Activated naive CD4-positive, alpha-beta T cell treated with anti-CD3 and anti-CD28 coated beads, Interleukin-2, amount 50 U/mL, for 24 hours (primary cell): ENCODE measurements at regions not wholly inside any gene's neighbourhood (a gene's known extent, or its start where the extent isn't known, plus 50 kb on each side); places are given as distances from the start of the nearest gene placed in this dataset.

ENCODE experiments used
- H3K27ac Mint-ChIP-seq: one replicate; pipeline ENCODE4 v1.8.0; 2021; ENCODE audit warnings: mild to moderate bottlenecking, mixed read lengths
- H3K27me3 Mint-ChIP-seq: one replicate; pipeline ENCODE4 v1.8.0; 2021; ENCODE audit warnings: mixed read lengths
- H3K36me3 Mint-ChIP-seq: one replicate; pipeline ENCODE4 v1.8.0; 2021; ENCODE audit warnings: mixed read lengths
- H3K4me1 Mint-ChIP-seq: one replicate; pipeline ENCODE4 v1.8.0; 2021; ENCODE audit warnings: mixed read lengths
- H3K4me3 Mint-ChIP-seq: one replicate; pipeline ENCODE4 v1.8.0; 2021; ENCODE audit warnings: mild to moderate bottlenecking, mixed read lengths
- H3K9me3 Mint-ChIP-seq: one replicate; pipeline ENCODE4 v1.8.0; 2021; ENCODE audit warnings: mixed read lengths

DNA sequence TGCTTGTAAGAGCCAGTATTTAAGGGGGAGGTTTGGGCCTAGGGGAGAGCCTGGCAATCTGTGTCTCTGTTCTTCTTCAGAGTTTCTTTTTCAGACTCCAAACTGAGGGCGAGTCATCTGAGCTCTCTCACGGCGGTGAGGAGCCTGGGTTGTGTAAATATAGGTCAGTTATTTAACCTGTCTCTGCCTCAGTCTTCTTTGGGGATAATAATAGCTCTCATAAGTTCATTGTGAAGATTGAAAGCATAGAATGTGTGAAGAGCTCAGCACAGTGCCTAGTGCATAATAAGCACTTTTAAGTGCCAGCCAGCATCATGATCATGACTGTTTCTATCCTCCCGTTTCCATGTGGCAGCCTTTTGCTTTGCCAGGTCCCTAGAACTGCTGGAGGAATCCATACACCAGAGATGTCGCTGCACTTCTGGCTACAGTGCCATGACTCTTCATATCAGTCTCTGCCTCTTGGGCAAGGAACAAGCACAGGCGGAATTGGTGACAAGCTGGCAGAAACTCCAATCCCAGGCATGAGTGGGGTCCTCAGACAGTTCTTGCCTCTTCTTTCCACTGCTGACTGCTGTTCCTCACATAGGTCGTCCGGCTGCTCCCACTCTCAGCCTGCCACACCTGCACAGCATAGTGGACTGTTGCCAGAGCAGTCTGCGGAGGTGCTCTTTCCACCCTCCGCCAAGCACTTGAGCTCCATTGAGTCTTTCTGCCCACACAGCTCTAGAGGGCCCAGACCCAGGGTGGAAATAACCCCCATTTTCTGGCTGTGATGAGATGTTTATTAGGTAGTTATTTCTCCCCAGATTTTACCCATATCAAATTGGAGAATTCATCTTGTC lies 103.7 kb upstream of the MAML3 start:
- H3K27ac Mint-ChIP-seq = no peak overlapping the region
- H3K27me3 Mint-ChIP-seq = peaks cover 1% of the 10 kb centered on the region
- no peak overlapping the region for H3K4me3 Mint-ChIP-seq
- H3K9me3 Mint-ChIP-seq = no peaks in the 10 kb centered on the region
- no peaks in the 10 kb centered on the region for H3K36me3 Mint-ChIP-seq
- H3K4me1 Mint-ChIP-seq = peaks cover 8% of the 10 kb centered on the region

DNA sequence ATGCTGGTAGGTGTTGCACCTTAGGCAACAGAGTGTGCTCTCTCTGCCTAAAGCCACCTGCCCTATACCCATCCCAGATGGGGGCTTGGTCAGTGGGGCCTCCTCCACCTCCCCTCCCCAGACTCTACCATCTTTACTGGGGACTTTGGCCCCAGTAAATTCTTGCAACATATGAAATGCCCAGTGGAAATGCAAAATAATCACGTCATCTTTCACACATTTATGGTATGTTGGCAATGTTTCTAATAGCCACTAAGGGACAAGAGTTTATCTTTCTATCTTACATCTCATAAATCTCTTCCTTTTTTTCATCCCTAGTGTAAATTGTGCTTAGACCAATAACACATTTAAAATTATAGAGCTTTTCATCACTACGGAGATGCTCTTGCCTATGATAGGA lies 103.0 kb upstream of the MAML3 start:
- no peaks in the 10 kb centered on the region for H3K9me3 Mint-ChIP-seq
- H3K4me3 Mint-ChIP-seq = no peak overlapping the region
- H3K27me3 Mint-ChIP-seq = peaks cover 1% of the 10 kb centered on the region
- H3K36me3 Mint-ChIP-seq = no peaks in the 10 kb centered on the region
- H3K27ac Mint-ChIP-seq = no peak overlapping the region
- peaks cover 13% of the 10 kb centered on the region for H3K4me1 Mint-ChIP-seq

DNA sequence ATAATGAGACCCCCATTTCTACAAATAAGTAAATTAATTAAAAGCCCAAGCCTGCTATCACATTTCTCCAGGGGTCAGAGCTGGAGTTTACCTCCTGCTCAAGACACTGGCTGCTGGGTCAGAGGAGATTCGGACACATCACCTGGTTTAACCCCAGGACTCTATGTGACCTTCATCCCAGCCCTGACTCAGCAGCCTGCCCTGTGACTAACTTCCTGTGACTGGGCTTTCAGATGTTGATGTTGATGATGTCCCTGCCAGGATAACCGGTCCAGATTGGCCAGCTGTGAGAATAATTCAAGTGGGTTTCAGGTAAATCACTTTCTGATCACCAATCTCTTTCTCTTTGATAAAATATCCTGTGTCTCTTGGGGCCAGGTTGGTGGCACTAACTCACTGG lies 102.4 kb upstream of the MAML3 start:
- H3K4me1 Mint-ChIP-seq = peaks cover 15% of the 10 kb centered on the region
- no peak overlapping the region for H3K4me3 Mint-ChIP-seq
- H3K27ac Mint-ChIP-seq = no peak overlapping the region
- H3K27me3 Mint-ChIP-seq = peaks cover 1% of the 10 kb centered on the region
- H3K9me3 Mint-ChIP-seq = no peaks in the 10 kb centered on the region
- H3K36me3 Mint-ChIP-seq = no peaks in the 10 kb centered on the region

DNA sequence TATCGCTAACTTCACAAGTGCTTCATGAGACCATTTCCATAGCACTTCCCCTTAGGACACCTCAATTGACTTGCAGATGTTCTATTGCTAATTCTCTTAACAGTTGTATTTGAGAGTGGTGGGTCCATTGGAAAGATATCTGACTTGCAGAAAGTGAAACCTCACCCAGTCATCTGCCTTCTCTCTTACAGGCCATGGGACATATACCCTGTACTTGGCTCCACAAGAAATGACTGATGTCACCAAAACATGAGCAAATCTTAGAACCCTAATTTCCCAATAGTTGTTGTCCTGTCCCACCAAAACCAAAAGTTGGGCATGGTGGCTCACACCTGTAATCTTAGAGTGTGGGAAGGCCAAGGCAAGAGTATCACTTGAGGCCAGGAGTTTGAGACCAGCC lies 101.9 kb upstream of the MAML3 start:
- no peak overlapping the region for H3K27ac Mint-ChIP-seq
- no peaks in the 10 kb centered on the region for H3K36me3 Mint-ChIP-seq
- H3K4me1 Mint-ChIP-seq = peaks cover 15% of the 10 kb centered on the region
- peaks cover 1% of the 10 kb centered on the region for H3K27me3 Mint-ChIP-seq
- H3K9me3 Mint-ChIP-seq = no peaks in the 10 kb centered on the region
- H3K4me3 Mint-ChIP-seq = no peak overlapping the region

DNA sequence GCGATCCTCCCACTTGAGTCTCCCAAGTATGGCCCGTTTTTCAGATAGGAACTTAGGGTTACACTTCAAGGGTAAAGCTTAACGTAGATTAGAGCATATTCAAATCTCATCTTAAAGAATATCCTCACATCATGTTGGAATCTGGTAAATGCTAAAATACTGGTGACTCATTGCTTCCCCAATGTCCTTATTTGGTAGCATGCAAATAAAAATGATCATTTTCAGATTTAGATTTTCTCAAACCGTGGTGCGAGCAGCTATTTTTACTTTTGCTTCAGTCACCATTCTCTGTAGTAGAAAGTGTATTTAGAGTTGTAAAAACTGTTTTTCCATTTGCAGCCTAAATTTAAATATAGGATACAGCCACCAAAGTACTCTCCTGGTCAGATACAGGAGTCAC lies 101.5 kb upstream of the MAML3 start:
- no peak overlapping the region for H3K27ac Mint-ChIP-seq
- no peaks in the 10 kb centered on the region for H3K9me3 Mint-ChIP-seq
- H3K36me3 Mint-ChIP-seq = no peaks in the 10 kb centered on the region
- H3K27me3 Mint-ChIP-seq = peaks cover 1% of the 10 kb centered on the region
- peaks cover 15% of the 10 kb centered on the region for H3K4me1 Mint-ChIP-seq
- H3K4me3 Mint-ChIP-seq = no peak overlapping the region

DNA sequence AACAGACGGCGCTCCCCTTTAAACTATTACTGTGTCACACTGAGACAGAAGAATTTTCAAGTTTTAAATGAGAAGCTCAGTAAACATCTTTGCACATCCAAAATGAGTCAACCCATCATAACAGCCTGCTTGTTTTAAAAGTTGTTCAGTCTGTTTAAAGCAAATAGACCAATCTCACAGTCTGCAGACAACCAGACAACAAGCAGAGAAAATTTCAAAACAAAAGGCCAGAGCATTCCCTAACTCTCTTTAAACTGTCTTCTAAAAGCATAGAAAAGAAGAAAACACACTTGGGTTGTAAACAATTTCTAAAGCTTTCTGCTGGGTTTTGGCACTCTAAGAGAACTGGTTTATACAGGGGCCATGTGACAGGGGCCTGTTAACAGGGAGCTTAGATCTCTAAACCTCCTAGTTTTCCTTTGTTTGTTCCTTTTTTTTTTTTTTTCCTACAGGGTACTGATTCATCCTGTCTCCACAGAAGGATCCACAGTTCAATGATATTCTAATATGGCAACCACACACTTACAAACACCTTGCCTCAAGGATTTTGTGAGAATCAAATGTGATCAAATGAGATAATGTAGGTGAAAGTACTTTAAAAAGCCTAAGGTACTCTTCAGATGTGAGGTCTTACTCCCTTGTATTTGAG lies 100.8 kb upstream of the MAML3 start:
- Mint-ChIP-seq H3K9me3 (no peaks in the 10 kb centered on the region), H3K36me3 (no peaks in the 10 kb centered on the region), H3K27me3 (peaks cover 1% of the 10 kb centered on the region), H3K4me1 (peaks cover 15% of the 10 kb centered on the region), H3K27ac (no peak overlapping the region), H3K4me3 (no peak overlapping the region)

DNA sequence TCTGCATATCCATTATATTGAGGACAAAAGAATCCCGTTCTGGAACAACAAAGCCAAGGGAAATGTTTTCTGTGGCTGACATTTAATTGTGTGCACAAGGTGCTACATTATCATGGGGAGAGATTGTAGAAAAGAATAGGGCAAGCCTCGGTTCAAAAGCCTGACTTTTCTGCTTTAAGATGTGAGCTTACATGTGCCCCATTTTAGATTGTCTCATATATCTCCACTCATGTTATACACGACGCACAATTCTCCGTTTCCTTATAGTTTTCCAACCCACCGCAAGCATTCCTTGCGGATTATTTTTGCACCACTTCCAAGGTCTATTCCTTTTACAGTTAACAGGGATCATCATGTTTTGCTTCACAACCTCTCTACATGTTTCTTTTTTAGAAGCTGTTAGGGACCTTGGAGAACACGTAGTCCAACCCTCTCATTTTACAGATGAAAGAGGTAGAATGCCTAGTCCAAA lies 99.6 kb upstream of the MAML3 start:
- Mint-ChIP-seq H3K27ac (no peak overlapping the region), H3K36me3 (no peaks in the 10 kb centered on the region), H3K4me1 (peaks cover 18% of the 10 kb centered on the region)

DNA sequence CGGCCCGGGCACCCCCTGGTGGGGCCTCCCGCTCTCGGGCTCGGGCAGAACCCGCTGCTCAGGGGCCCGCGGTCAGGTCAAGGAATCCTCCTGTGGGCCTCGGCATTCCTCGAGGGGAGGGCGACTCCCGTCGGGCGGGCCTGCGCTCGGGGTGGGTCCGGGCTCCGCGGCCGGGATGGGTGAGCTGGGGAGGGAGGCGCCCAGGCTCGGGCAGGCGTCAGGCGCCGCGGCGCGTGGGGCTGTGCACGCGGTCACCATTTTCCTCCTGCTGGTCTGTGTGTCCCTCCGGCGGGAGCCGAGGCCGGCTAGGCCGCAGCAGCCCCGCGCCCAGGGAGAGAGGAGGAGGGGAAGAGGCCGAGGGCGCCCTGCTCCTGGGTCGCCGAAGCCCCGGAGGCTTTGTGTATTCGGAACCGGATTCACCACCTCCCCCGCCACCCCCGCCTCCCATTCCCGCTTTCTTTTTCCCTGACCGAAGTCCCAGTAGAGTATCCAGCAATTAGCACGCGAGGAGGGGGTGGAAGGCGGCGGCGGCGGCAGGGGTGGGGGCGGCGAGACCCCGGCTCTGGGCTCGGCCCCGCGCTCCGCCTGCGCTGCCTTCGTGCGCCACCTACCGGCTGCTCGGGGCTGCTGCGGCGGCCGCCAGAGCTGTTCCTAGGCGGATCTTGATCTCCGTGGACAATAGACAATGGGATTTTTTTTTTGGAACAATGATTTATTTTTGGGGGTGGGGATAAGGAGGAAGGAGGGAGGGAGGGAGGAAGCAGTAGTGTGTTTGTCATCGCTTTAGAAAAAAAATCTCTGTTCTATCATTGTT lies 99.0 kb upstream of the MAML3 start:
- Mint-ChIP-seq H3K27ac (no peak overlapping the region), H3K36me3 (no peaks in the 10 kb centered on the region), H3K27me3 (peaks cover 1% of the 10 kb centered on the region), H3K4me3 (peak overlapping the region; percentile 84), H3K9me3 (no peaks in the 10 kb centered on the region), H3K4me1 (peaks cover 18% of the 10 kb centered on the region)

More for the DNA sequence above, 99.6 kb upstream of the MAML3 start:
- H3K4me3 Mint-ChIP-seq = peak overlapping the region; percentile 84
- H3K9me3 Mint-ChIP-seq = no peaks in the 10 kb centered on the region
- peaks cover 1% of the 10 kb centered on the region for H3K27me3 Mint-ChIP-seq

DNA sequence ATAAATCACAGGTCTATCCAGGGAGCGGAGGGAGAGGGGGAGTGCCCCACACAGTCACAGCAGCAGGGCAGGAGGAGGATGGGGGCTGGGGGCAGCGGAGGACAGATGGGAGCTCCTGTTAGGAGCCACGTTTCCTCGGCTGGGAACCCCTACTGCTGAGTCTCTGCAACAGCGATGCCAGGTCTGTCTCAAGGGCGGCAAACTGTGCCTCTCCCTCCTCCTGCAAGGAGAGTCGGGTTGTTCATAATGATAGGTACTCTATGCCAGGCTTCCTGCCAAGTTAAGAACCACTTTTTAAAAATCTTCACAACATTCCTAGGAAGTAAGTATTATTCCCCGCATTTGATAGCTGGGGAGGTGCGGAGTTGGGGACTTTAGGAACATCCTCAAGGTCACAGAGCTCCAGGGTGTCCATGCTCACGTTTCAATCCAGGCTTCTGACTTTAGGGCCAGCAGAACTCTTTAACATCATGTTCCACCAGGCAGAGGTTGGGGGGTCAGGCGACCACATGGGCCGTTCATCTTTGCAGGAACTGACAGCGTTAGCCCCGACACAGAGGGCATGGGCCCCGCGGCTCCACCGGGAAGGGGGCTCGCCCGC lies 98.3 kb upstream of the MAML3 start:
- no peaks in the 10 kb centered on the region for H3K36me3 Mint-ChIP-seq
- H3K4me3 Mint-ChIP-seq = peak overlapping the region; percentile 77
- H3K27ac Mint-ChIP-seq = peak overlapping the region; percentile 80
- peaks cover 18% of the 10 kb centered on the region for H3K4me1 Mint-ChIP-seq
- H3K27me3 Mint-ChIP-seq = peaks cover 1% of the 10 kb centered on the region
- H3K9me3 Mint-ChIP-seq = no peaks in the 10 kb centered on the region

DNA sequence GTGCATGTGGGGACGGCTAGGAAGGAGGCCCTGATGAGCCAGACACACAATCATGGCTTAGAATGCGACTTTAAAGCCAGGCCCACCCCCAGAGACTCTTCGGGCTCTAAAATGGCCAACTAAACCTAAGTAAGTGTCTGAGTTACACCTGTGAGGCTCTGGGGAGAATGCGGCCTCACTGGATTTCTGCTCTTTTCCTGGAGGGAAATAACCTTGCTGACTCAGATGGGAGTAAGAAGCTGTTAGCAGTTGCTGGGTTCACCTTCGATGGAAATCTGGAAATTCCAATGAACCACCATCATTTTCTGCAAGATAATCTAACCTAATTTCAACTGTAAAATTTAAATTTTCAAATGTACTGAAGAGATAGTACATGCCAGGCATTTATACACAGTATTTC lies 97.6 kb upstream of the MAML3 start:
- H3K36me3 Mint-ChIP-seq = no peaks in the 10 kb centered on the region
- peak overlapping the region; percentile 77 for H3K4me3 Mint-ChIP-seq
- peaks cover 1% of the 10 kb centered on the region for H3K27me3 Mint-ChIP-seq
- no peaks in the 10 kb centered on the region for H3K9me3 Mint-ChIP-seq
- no peak overlapping the region for H3K27ac Mint-ChIP-seq
- H3K4me1 Mint-ChIP-seq = peaks cover 18% of the 10 kb centered on the region

DNA sequence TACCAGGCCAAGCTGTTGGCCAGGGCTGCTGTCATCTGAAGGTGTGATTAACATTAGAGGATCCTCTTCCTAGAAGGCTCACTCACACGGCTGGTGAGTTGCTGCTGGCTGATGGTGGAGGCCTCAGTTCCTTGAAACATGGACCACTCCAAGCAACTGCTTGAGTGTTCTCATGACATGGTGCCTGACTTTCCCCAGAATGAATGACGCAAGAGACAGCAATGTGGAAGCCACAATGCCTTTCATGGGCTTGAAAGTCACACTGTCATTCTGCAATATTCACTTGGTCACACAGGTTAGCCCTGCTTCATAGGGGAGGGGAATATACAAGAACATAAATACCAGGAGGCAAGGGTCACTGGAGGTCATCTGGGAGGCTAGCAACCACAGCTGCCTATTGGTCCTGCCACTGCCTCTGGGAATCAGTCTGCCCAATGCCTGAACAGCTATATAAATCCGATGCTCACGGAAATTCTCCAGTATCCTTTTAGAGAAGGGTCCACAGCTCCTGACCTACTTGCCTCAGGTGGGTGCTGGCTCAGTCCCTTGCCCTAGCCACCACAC lies 97.1 kb upstream of the MAML3 start:
- Mint-ChIP-seq H3K27ac (no peak overlapping the region), H3K36me3 (no peaks in the 10 kb centered on the region), H3K4me3 (no peak overlapping the region), H3K4me1 (peaks cover 18% of the 10 kb centered on the region), H3K9me3 (no peaks in the 10 kb centered on the region), H3K27me3 (peaks cover 1% of the 10 kb centered on the region)

DNA sequence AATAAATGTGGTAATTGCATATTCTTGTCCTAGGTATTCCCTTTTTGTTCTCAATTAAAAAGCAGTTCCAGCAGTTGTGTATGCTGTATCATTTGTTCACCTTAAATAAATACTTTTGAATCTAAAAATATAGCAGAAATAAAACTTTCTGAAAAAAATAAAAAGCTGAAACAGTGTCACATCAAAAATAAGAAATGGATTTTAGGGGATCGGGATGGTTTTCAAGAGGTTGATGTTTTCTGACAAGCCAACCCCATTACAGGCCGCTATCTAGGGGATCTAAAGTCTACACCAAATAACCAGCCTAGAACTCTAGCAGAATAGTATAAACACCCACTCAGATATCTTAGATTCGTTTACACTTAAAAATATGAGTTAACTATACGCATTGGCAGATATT lies 95.4 kb upstream of the MAML3 start:
- H3K4me3 Mint-ChIP-seq = no peak overlapping the region

DNA sequence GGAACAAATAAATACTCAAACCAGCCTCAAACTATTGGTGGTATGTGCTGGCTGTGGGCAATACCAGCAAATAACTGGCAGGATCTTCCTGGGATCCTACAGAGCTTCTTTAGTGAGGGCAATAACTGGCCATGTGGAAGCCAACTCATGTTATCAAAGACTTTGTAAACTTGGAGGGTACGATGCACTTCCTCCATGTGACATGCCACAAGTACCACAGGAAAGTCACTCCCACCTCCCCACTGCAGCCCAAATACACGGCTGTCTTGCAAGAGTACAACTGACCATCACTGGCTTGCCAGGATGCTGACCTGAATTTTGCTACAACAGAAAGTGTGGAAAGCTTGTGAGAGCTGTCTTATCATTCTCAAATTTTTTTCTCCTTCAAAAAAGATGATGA lies 93.3 kb upstream of the MAML3 start:
- Mint-ChIP-seq H3K9me3 (no peaks in the 10 kb centered on the region), H3K4me3 (no peak overlapping the region), H3K27ac (no peak overlapping the region)

More for the DNA sequence above, 95.4 kb upstream of the MAML3 start:
- H3K36me3 Mint-ChIP-seq = no peaks in the 10 kb centered on the region
- no peaks in the 10 kb centered on the region for H3K27me3 Mint-ChIP-seq
- peaks cover 18% of the 10 kb centered on the region for H3K4me1 Mint-ChIP-seq
- H3K27ac Mint-ChIP-seq = no peak overlapping the region
- no peaks in the 10 kb centered on the region for H3K9me3 Mint-ChIP-seq

DNA sequence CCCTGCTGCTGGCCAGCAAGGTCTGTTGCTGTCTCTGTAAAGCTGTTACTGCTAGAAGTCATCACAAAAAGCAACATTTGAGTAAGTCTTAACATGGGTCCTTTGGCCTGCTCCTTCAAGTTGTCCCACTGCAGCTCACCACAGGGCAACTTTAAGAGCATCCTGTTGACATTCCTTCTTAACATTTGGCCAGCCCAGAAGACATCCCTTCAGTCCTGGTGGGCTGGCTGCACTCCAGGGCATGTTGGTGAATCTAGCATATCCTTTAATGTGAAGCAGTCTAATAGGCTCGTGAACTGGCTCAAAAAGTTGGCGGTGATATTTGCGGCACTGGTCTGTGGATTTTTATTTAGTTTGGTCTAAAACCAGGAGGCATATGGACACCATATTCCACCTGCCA lies 92.2 kb upstream of the MAML3 start:
- H3K4me3 Mint-ChIP-seq = no peak overlapping the region
- no peaks in the 10 kb centered on the region for H3K9me3 Mint-ChIP-seq
- H3K36me3 Mint-ChIP-seq = no peaks in the 10 kb centered on the region
- no peak overlapping the region for H3K27ac Mint-ChIP-seq
- H3K4me1 Mint-ChIP-seq = peaks cover 24% of the 10 kb centered on the region
- no peaks in the 10 kb centered on the region for H3K27me3 Mint-ChIP-seq

More for the DNA sequence above, 93.3 kb upstream of the MAML3 start:
- H3K4me1 Mint-ChIP-seq = peaks cover 26% of the 10 kb centered on the region
- H3K27me3 Mint-ChIP-seq = no peaks in the 10 kb centered on the region
- no peaks in the 10 kb centered on the region for H3K36me3 Mint-ChIP-seq

DNA sequence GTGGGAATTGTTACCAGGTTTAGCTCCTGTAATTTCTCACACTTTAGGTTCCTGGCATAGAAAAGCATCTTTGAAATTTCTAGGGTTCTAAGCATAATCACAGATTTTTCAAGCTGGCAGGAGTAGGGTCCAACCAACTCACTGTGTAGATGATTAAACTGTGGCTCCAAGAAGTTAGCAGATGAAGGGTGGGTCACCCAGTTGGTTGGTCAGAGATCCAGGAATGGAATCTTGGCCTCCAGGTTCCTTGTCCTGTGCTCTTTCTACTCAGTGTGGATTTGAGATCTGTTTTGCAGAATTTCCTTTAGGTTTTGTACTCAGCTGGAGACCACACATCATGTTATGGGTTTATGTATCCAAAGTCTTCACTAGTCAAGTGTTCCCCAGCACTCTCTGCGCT lies 90.3 kb upstream of the MAML3 start:
- peaks cover 22% of the 10 kb centered on the region for H3K4me1 Mint-ChIP-seq
- no peaks in the 10 kb centered on the region for H3K27me3 Mint-ChIP-seq
- no peaks in the 10 kb centered on the region for H3K36me3 Mint-ChIP-seq
- no peaks in the 10 kb centered on the region for H3K9me3 Mint-ChIP-seq
- H3K4me3 Mint-ChIP-seq = no peak overlapping the region
- H3K27ac Mint-ChIP-seq = no peak overlapping the region
